H1 (cell line): ENCODE measurements at regions not wholly inside any gene's neighbourhood (a gene's known extent, or its start where the extent isn't known, plus 50 kb on each side); places are given as distances from the start of the nearest gene placed in this dataset.
A peak's percentile ranks its signal among the peaks of the same experiment; 100 is the strongest.

Experiments
- CTCF ChIA-PET: fragments of 300-600 bp; sonication (Branson Sonifier 250); formaldehyde crosslinking; loops from one replicate; lab custom pipeline; 2021; ENCODE audit not compliant: partially characterized antibody; lab: Charles Lee
- POLR2A ChIA-PET: fragments of 300-600 bp; sonication (Branson Sonifier 250); formaldehyde crosslinking; loops from one replicate; lab custom pipeline; 2021; ENCODE audit warnings: inconsistent platforms; ENCODE audit not compliant: partially characterized antibody; lab: Charles Lee
- DNase-seq, 2 experiments: peaks; one replicate each; pipeline versions ENCODE4 v3.0.0 to v3.0.0-alpha.2; 2010 to 2022; ENCODE audit warnings: low spot score in 2 of 2, low read depth in 1 of 2, mixed read lengths in 1 of 2
- FAIRE-seq: peaks from 2 replicates; lab custom pipeline; 2011; peaks lifted over from hg19 to GRCh38; lab: Jason Lieb, UNC
- H2AFZ ChIP-seq: 2 replicates; pipeline ENCODE4 v1.8.1; 2012; ENCODE audit warnings: low read length, inconsistent platforms
- H2AK5ac ChIP-seq: 2 replicates; pipeline ENCODE4 v1.6.1; 2013; ENCODE audit warnings: low read depth, low read length
- H2BK120ac ChIP-seq: replicated peaks from 2 replicates; pipeline ENCODE3; 2013; ENCODE audit warnings: low read depth, low read length, inconsistent platforms
- H2BK12ac ChIP-seq: 2 replicates; pipeline ENCODE4 v1.6.1; 2013; ENCODE audit warnings: low read depth, low read length
- H2BK15ac ChIP-seq: 2 replicates; pipeline ENCODE4 v1.6.1; 2013; ENCODE audit warnings: low read length
- H2BK20ac ChIP-seq: 2 replicates; pipeline ENCODE4 v1.6.1; 2013; ENCODE audit warnings: low read length
- H2BK5ac ChIP-seq: 2 replicates; pipeline ENCODE4 v1.6.1; 2013; ENCODE audit warnings: low read depth, low read length
- H3K14ac ChIP-seq: 2 replicates; pipeline ENCODE4 v1.6.1; 2013; ENCODE audit warnings: inconsistent platforms; ENCODE audit not compliant: insufficient read length
- H3K18ac ChIP-seq: 2 replicates; pipeline ENCODE4 v1.6.1; 2013; ENCODE audit warnings: low read length; ENCODE audit errors: extremely low read depth
- H3K23ac ChIP-seq: 2 replicates; pipeline ENCODE4 v1.6.1; 2013; ENCODE audit warnings: inconsistent platforms; ENCODE audit not compliant: insufficient read length
- H3K23me2 ChIP-seq: 2 replicates; pipeline ENCODE4 v1.6.1; 2013; ENCODE audit warnings: low read depth, low read length
- H3K27ac ChIP-seq: 2 replicates; pipeline ENCODE4 v1.6.1; 2011; ENCODE audit warnings: low read depth, low read length, inconsistent platforms
- H3K27me3 ChIP-seq, 4 experiments: replicated peaks in 1 of 4; 1 replicate in 1 of 4; 2 replicates in 3 of 4; pipeline versions ENCODE4 v1.6.1 to v1.8.1; 2011 to 2013; ENCODE audit warnings: low read length in 3 of 4, mild to moderate bottlenecking in 3 of 4, inconsistent platforms in 2 of 4, mixed read lengths in 2 of 4, moderate library complexity in 1 of 4; ENCODE audit not compliant: control insufficient read depth in 3 of 4, insufficient read depth in 3 of 4; ENCODE audit errors: extremely low read depth in 1 of 4
- H3K36me3 ChIP-seq, 4 experiments: 2 replicates each; pipeline versions ENCODE4 v1.6.1 to v1.8.1; 2011 to 2013; ENCODE audit warnings: mild to moderate bottlenecking in 4 of 4, low read length in 3 of 4, moderate library complexity in 2 of 4, control low read depth in 1 of 4, inconsistent platforms in 1 of 4; ENCODE audit not compliant: insufficient read depth in 4 of 4, control insufficient read depth in 2 of 4
- H3K4ac ChIP-seq: replicated peaks from 2 replicates; pipeline ENCODE3; 2013; ENCODE audit warnings: low read length, low read depth, mixed read lengths, inconsistent platforms; ENCODE audit not compliant: insufficient read length
- H3K4me1 ChIP-seq, 4 experiments: replicated peaks in 1 of 4; 1 replicate in 1 of 4; 2 replicates in 3 of 4; pipeline versions ENCODE4 v1.6.1 to v1.8.1; 2011 to 2013; ENCODE audit warnings: low read length in 3 of 4, inconsistent platforms in 2 of 4, mixed read lengths in 1 of 4; ENCODE audit not compliant: insufficient read depth in 4 of 4, control insufficient read depth in 3 of 4
- H3K4me2 ChIP-seq, 2 experiments: 2 replicates each; pipeline versions ENCODE4 v1.6.1 to v1.8.1; 2011 to 2013; ENCODE audit warnings: low read depth in 2 of 2, low read length in 2 of 2, control low read depth in 1 of 2, inconsistent platforms in 1 of 2, mild to moderate bottlenecking in 1 of 2; ENCODE audit not compliant: insufficient read depth in 1 of 2
- H3K4me3 ChIP-seq, 4 experiments: fragments of 200-600, 300-600 bp in 1 of 4; sonication (generic), shearing (Covaris generic), sonication (Bioruptor Twin) in 1 of 4; 2 replicates each; pipeline versions ENCODE4 v1.5.1 to v1.8.1; 2011 to 2016; ENCODE audit warnings: low read length in 4 of 4, low read depth in 3 of 4, control low read depth in 2 of 4, inconsistent platforms in 2 of 4, mild to moderate bottlenecking in 2 of 4, mixed read lengths in 1 of 4, moderate library complexity in 1 of 4; ENCODE audit not compliant: insufficient read depth in 2 of 4; ENCODE audit errors: extremely low read depth in 1 of 4
- H3K56ac ChIP-seq: replicated peaks from 2 replicates; pipeline ENCODE3; 2013; ENCODE audit warnings: low read depth, mild to moderate bottlenecking, mixed read lengths, low read length, inconsistent platforms; ENCODE audit not compliant: insufficient read length
- H3K79me1 ChIP-seq: 2 replicates; pipeline ENCODE4 v1.6.1; 2013; ENCODE audit warnings: low read depth, low read length, control low read depth
- H3K79me2 ChIP-seq, 2 experiments: 2 replicates each; pipeline versions ENCODE4 v1.6.1 to v1.8.1; 2012 to 2013; ENCODE audit warnings: low read length in 2 of 2, mild to moderate bottlenecking in 2 of 2, inconsistent platforms in 1 of 2; ENCODE audit not compliant: insufficient read depth in 2 of 2, control insufficient read depth in 1 of 2
- H3K9ac ChIP-seq, 4 experiments: replicated peaks in 1 of 4; 1 replicate in 1 of 4; 2 replicates in 3 of 4; pipeline versions ENCODE4 v1.6.1 to v1.8.1; 2011 to 2013; ENCODE audit warnings: low read depth in 3 of 4, low read length in 3 of 4, control low read depth in 2 of 4, mild to moderate bottlenecking in 2 of 4, moderate library complexity in 2 of 4, inconsistent platforms in 1 of 4; ENCODE audit errors: extremely low read depth in 1 of 4
- H3K9me3 ChIP-seq, 2 experiments: 2 replicates each; pipeline versions ENCODE4 v1.6.1 to v1.8.1; 2012 to 2013; ENCODE audit warnings: mild to moderate bottlenecking in 2 of 2, moderate library complexity in 2 of 2, control low read depth in 1 of 2, inconsistent platforms in 1 of 2, low read depth in 1 of 2, low read length in 1 of 2, mixed read lengths in 1 of 2; ENCODE audit not compliant: insufficient read depth in 2 of 2
- H4K20me1 ChIP-seq, 2 experiments: replicated peaks in 1 of 2; 2 replicates each; pipeline versions ENCODE3 to v1.8.1; 2011 to 2013; ENCODE audit warnings: inconsistent platforms in 2 of 2, low read length in 2 of 2, mild to moderate bottlenecking in 1 of 2; ENCODE audit not compliant: insufficient read depth in 2 of 2, control insufficient read depth in 1 of 2
- H4K5ac ChIP-seq: 2 replicates; pipeline ENCODE4 v1.6.1; 2013; ENCODE audit warnings: low read length, low read depth, mixed read lengths, inconsistent platforms; ENCODE audit not compliant: insufficient read length
- H4K8ac ChIP-seq: 2 replicates; pipeline ENCODE4 v1.8.0; 2013; ENCODE audit warnings: mild to moderate bottlenecking, moderate library complexity, low read length, inconsistent platforms; ENCODE audit not compliant: insufficient read depth; ENCODE audit errors: extremely low read depth
- H4K91ac ChIP-seq: replicated peaks from 2 replicates; pipeline ENCODE3; 2013; ENCODE audit warnings: low read length, mixed read lengths, inconsistent platforms; ENCODE audit not compliant: insufficient read length
- CBX8 ChIP-seq: fragments of 300-800, 300-1000 bp; sonication (generic); IDR thresholded peaks from 2 replicates; pipeline ENCODE4 v1.7.1; 2016; ENCODE audit warnings: low read depth, low read length, borderline replicate concordance
- CREB1 ChIP-seq: IDR thresholded peaks from 2 replicates; pipeline ENCODE4 v1.6.1; 2012; ENCODE audit warnings: inconsistent platforms
- CTBP2 ChIP-seq: IDR thresholded peaks from 2 replicates; pipeline ENCODE4 v1.7.0; 2011; ENCODE audit warnings: borderline replicate concordance, mild to moderate bottlenecking, moderate library complexity, mixed read lengths, low read length; ENCODE audit not compliant: insufficient read depth, insufficient read length
- KDM4A ChIP-seq: IDR thresholded peaks from one replicate; pipeline ENCODE4 v1.7.1; 2012; ENCODE audit warnings: low read depth, mild to moderate bottlenecking, moderate library complexity, low read length, inconsistent platforms; ENCODE audit not compliant: severe bottlenecking
- MAFK ChIP-seq: IDR thresholded peaks from 2 replicates; pipeline ENCODE4 v1.6.1; 2012; ENCODE audit warnings: low read depth, mild to moderate bottlenecking, improper control_type of control experiment, low read length
- SIN3A ChIP-seq, 2 experiments: IDR thresholded peaks in 1 of 2; conservative IDR thresholded peaks in 1 of 2; 2 replicates each; pipeline ENCODE4 v1.6.1; 2011 to 2012; ENCODE audit warnings: low read length in 2 of 2, improper control_type of control experiment in 1 of 2, low read depth in 1 of 2, mild to moderate bottlenecking in 1 of 2
- SIX5 ChIP-seq: IDR thresholded peaks from 2 replicates; pipeline ENCODE4 v1.6.1; 2011; ENCODE audit warnings: mild to moderate bottlenecking, low read depth, low read length
- SP1 ChIP-seq: IDR thresholded peaks from 2 replicates; pipeline ENCODE4 v1.6.1; 2011; ENCODE audit warnings: low read depth, low read length
- SP2 ChIP-seq: IDR thresholded peaks from 2 replicates; pipeline ENCODE4 v1.6.1; 2012; ENCODE audit warnings: mild to moderate bottlenecking, low read length, inconsistent platforms
- TAF7 ChIP-seq: optimal IDR thresholded peaks from 2 replicates; pipeline ENCODE3; 2011; ENCODE audit warnings: low read depth, mild to moderate bottlenecking, inconsistent platforms, low read length, moderate library complexity, borderline replicate concordance
- TCF12 ChIP-seq: IDR thresholded peaks from 2 replicates; pipeline ENCODE4 v1.6.1; 2011; ENCODE audit warnings: low read depth, mild to moderate bottlenecking, low read length
- YY1 ChIP-seq: IDR thresholded peaks from 2 replicates; pipeline ENCODE4 v1.6.1; 2011; ENCODE audit warnings: low read depth, mild to moderate bottlenecking, low read length
- WGBS, 2 experiments: shearing (Covaris generic) in 1 of 2; methylation state at CpG; one replicate each; pipeline versions ENCODE4 v1.1.6 to v1.1.7; 2013 to 2015; ENCODE audit warnings: low lambda C conversion rate in 2 of 2, mixed read lengths in 2 of 2, inconsistent platforms in 1 of 2, low coverage in 1 of 2, missing lambda C conversion rate in 1 of 2; ENCODE audit not compliant: insufficient replicate concordance in 2 of 2, insufficient coverage in 1 of 2, insufficient read length in 1 of 2; ENCODE audit errors: extremely low coverage in 1 of 2, missing lambda C conversion rate in 1 of 2; 5-methylcytosine and 5-hydroxymethylcytosine counted together

- Histone ChIP-seq H2BK20ac (no peak overlapping the region), H3K36me3 (no peaks in the 10 kb centered on the region), H3K56ac (no peak overlapping the region), H3K9me3 (0 out of 4 replicates have a peak, but pooled peaks cover 0 to 3% of the 10 kb centered on the region in 2 experiments), H4K91ac (peak overlapping the region; percentile 1), H3K27me3 (no peaks in the 10 kb centered on the region), H3K79me2 (no peaks in the 10 kb centered on the region; a peak in 1 of 4 replicates), H3K18ac (no peak overlapping the region), H2BK12ac (peak overlapping the region; percentile 53; the same call in 1 of the 2 replicates), H3K4ac (no peak overlapping the region), H3K4me3 (no peak overlapping the region), H4K20me1 (peaks cover 0 to 2% of the 10 kb centered on the region in 2 experiments), H3K79me1 (no peaks in the 10 kb centered on the region), H2AK5ac (no peak overlapping the region), H2AFZ (no peak overlapping the region), H3K23me2 (0 out of 2 replicates have a peak, but pooled peaks cover 2% of the 10 kb centered on the region), H3K27ac (no peak overlapping the region), H3K4me2 (no peak overlapping the region), H4K5ac (no peak overlapping the region), H4K8ac (no peak overlapping the region), H3K9ac (no peak overlapping the region), H3K23ac (no peak overlapping the region), H2BK120ac (no peak overlapping the region), H2BK5ac (0 out of 2 replicates have a peak overlapping the region, but pooled peaks have one; percentile 16), H3K4me1 (peaks cover 0 to 3% (median under 1%) of the 10 kb centered on the region in 4 experiments; a peak in 2 of 7 replicates), H3K14ac (no peak overlapping the region), H2BK15ac (no peak overlapping the region)
- WGBS, 2 experiments = 86% methylated on average over 6 of the region's 6 CpGs; no CpG with 5 or more reads in 1 of the 2 experiments
- no peak for FAIRE-seq
- no peak for DNase-seq
- no peak for TF ChIP-seq MAFK
- TF ChIP-seq CBX8 = no peak
- TF ChIP-seq TCF12 = no peak
- no peak for TF ChIP-seq YY1
- TF ChIP-seq CREB1 = no peak
- no peak for TF ChIP-seq SIN3A (conservative IDR thresholded peaks at IDR 0.05 in 1 of 2, IDR thresholded peaks at IDR 0.05 in 1 of 2; ENCODE audit: low read depth in 1 of 2, low read length in 2 of 2)
- TF ChIP-seq SIX5 = no peak
- no peak for TF ChIP-seq SP1
- no peak for TF ChIP-seq SP2
- no peak for TF ChIP-seq TAF7
- no peak for TF ChIP-seq KDM4A
- no peak for TF ChIP-seq CTBP2
- ChIA-PET CTCF (interaction anchor here (0.6 to 1.4 kb wide), 2 partner anchors 36 to 217 kb away, joined by 3 read pairs; no protein-coding TSS in a partner anchor), POLR2A (no interaction called here)
These were observed 305.9 kb downstream of the BRD1 start for GRCh38 chr22:49521787-49522224.
